CD4-positive, CD25-positive, alpha-beta regulatory T cell (primary cell): ENCODE measurements at regions not wholly inside any gene's neighbourhood (a gene's known extent, or its start where the extent isn't known, plus 50 kb on each side); places are given as distances from the start of the nearest gene placed in this dataset.
A peak's percentile ranks its signal among the peaks of the same experiment; 100 is the strongest.

Experiments
- ATAC-seq, 2 donors: fragments of 150-1000 bp; cut with Tn5 transposase; one replicate each; pipeline ENCODE4 v1.10.0; 2021; ENCODE audit warnings: low read depth in 2 of 2, moderate number of reproducible peaks in 2 of 2, moderate library complexity in 1 of 2
- DNase-seq, 3 donors: peaks; one replicate each; pipeline versions ENCODE4 v3.0.0 to v3.0.0-alpha.2; 2012 to 2022; ENCODE audit warnings: mixed read lengths in 1 of 3
- H3K27ac ChIP-seq: one replicate; pipeline ENCODE4 v1.7.0; 2013; ENCODE audit warnings: mild to moderate bottlenecking, low read length; ENCODE audit not compliant: insufficient read depth, poor library complexity, severe bottlenecking
- H3K27me3 ChIP-seq: one replicate; pipeline ENCODE4 v1.7.0; 2013; ENCODE audit warnings: low read length; ENCODE audit not compliant: control insufficient read depth, insufficient read depth
- H3K36me3 ChIP-seq: one replicate; pipeline ENCODE4 v1.7.0; 2013; ENCODE audit warnings: mild to moderate bottlenecking, low read length, moderate library complexity; ENCODE audit not compliant: control insufficient read depth, insufficient read depth
- H3K4me1 ChIP-seq: 2 replicates; pipeline ENCODE4 v1.7.0; 2013; ENCODE audit warnings: mild to moderate bottlenecking, low read length; ENCODE audit not compliant: insufficient read depth, control insufficient read depth, poor library complexity, severe bottlenecking
- H3K4me3 ChIP-seq: one replicate; pipeline ENCODE4 v1.7.0; 2013; ENCODE audit warnings: low read depth, mild to moderate bottlenecking, low read length, moderate library complexity
- H3K9me3 ChIP-seq, 2 experiments: 1 replicate in 1 of 2; 2 replicates in 1 of 2; pipeline ENCODE4 v1.7.0; 2013; ENCODE audit warnings: low read length in 2 of 2, mild to moderate bottlenecking in 1 of 2, moderate library complexity in 1 of 2; ENCODE audit not compliant: control insufficient read depth in 2 of 2
- H3K27ac Mint-ChIP-seq, 3 donors: one replicate each; pipeline ENCODE4 v1.8.0; 2020 to 2022; ENCODE audit warnings: mild to moderate bottlenecking in 3 of 3, mixed read lengths in 3 of 3, moderate library complexity in 2 of 3
- H3K27me3 Mint-ChIP-seq: one replicate; pipeline ENCODE4 v1.8.0; 2022; ENCODE audit warnings: mild to moderate bottlenecking, mixed read lengths
- H3K36me3 Mint-ChIP-seq: one replicate; pipeline ENCODE4 v1.8.0; 2020; ENCODE audit warnings: mixed read lengths
- H3K4me1 Mint-ChIP-seq, 4 donors: one replicate each; pipeline ENCODE4 v1.8.0; 2020 to 2022; ENCODE audit warnings: mixed read lengths in 4 of 4, mild to moderate bottlenecking in 1 of 4
- H3K4me3 Mint-ChIP-seq, 4 donors: one replicate each; pipeline ENCODE4 v1.8.0; 2020 to 2022; ENCODE audit warnings: mild to moderate bottlenecking in 4 of 4, mixed read lengths in 4 of 4, moderate library complexity in 3 of 4
- H3K9me3 Mint-ChIP-seq, 7 donors: one replicate each; pipeline ENCODE4 v1.8.0; 2020 to 2022; ENCODE audit warnings: mixed read lengths in 7 of 7, mild to moderate bottlenecking in 3 of 7, moderate library complexity in 2 of 7

DNA sequence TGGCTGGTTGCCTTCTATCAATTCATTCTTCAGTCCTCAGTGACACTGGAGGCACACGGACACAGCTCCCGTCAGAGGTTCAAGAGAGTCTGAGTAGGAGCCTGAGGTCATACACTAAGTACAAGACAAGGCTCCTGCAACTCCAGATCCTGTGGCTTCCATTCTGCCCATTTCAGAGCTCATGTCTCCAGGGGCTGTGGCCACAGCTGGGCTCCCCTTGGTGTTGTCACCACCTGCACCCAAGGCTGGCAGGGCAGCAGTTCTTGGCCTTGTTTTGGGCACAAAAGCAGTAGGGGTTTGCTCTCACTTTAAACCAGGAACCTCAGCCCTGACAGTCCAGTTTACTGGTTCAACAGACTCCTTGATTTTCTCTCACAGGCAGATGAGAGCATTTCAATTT, 189.6 kb downstream of the ICE1 start:
- Mint-ChIP-seq H3K4me3 (no peak overlapping the region), H3K27ac (no peak overlapping the region), H3K36me3 (no peaks in the 10 kb centered on the region), H3K4me1 (no peaks in the 10 kb centered on the region), H3K27me3 (peaks cover 5% of the 10 kb centered on the region), H3K9me3 (peaks cover 0 to 1% (median 0%) of the 10 kb centered on the region in 7 donors)
- no peaks in the 10 kb centered on the region for H3K27me3 ChIP-seq
- H3K36me3 ChIP-seq = no peaks in the 10 kb centered on the region
- DNase-seq (no peak), ATAC-seq (no peak)
- no peak overlapping the region for H3K4me3 ChIP-seq
- no peaks in the 10 kb centered on the region for H3K4me1 ChIP-seq
- no peaks in the 10 kb centered on the region for H3K9me3 ChIP-seq
- H3K27ac ChIP-seq = no peak overlapping the region

DNA sequence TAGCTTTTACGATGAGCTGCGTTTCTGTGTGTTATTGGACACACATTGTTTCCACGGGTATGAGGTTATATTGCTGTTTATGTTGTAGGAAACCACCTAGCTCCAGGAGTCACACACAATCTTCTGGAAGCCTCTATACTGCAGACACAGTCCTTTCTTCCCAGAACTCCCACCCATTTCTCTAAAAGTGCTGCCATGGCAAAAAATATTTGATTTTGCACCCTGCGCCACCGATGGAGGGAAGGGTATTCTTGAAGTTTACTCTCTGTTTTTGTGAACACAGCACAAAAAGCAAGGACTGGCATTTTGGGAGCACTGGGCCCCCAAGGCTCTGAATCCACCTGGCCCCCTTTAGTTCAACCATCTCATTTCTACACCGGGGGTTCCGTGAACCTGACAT, 187.5 kb downstream of the ICE1 start:
- Mint-ChIP-seq H3K36me3 (no peaks in the 10 kb centered on the region), H3K9me3 (peaks cover 0 to 1% (median 0%) of the 10 kb centered on the region in 7 donors), H3K27ac (no peak overlapping the region), H3K27me3 (no peaks in the 10 kb centered on the region), H3K4me1 (no peaks in the 10 kb centered on the region), H3K4me3 (no peak overlapping the region)
- Histone ChIP-seq H3K9me3 (no peaks in the 10 kb centered on the region), H3K27ac (no peak overlapping the region), H3K4me3 (no peak overlapping the region), H3K4me1 (no peaks in the 10 kb centered on the region), H3K27me3 (peaks cover 2% of the 10 kb centered on the region), H3K36me3 (no peaks in the 10 kb centered on the region)
- DNase-seq (no peak), ATAC-seq (no peak)

DNA sequence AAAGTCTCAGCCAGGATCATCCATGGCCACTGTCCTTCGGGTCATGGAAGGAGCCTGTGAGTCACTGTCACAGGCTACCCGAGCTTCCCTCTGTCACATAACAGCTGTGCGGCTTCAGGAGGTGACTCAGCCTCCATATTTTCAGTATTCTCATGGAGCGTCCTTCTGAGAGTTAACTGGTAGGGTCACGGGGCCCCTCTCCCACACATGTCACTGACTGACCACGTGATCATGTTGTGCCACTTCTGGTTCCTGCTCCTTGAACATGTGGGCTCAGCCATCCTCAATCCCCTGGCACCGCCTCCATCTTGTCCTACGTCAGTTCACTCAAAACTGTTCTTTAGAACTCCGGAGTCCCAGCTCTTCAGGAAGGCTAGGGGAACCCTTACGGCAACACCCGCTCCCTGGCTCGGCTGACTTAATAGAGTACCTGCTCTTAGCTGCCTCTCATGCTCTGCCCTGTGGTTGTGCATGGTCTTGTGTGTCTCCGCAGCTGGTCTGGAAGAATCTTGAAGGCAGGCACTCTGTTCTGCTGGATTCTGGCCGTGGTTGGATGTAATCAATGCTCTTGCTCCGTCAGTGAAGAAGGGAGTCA, 182.8 kb downstream of the ICE1 start:
- DNase-seq (no peak), ATAC-seq (no peak)
- Histone ChIP-seq H3K36me3 (no peaks in the 10 kb centered on the region), H3K4me3 (no peak overlapping the region), H3K9me3 (no peaks in the 10 kb centered on the region), H3K4me1 (no peaks in the 10 kb centered on the region), H3K27me3 (peaks cover 2% of the 10 kb centered on the region), H3K27ac (no peak overlapping the region)
- Mint-ChIP-seq H3K36me3 (no peaks in the 10 kb centered on the region), H3K27ac (no peak overlapping the region), H3K9me3 (no peaks in the 10 kb centered on the region), H3K27me3 (no peaks in the 10 kb centered on the region), H3K4me3 (no peak overlapping the region), H3K4me1 (no peaks in the 10 kb centered on the region)

DNA sequence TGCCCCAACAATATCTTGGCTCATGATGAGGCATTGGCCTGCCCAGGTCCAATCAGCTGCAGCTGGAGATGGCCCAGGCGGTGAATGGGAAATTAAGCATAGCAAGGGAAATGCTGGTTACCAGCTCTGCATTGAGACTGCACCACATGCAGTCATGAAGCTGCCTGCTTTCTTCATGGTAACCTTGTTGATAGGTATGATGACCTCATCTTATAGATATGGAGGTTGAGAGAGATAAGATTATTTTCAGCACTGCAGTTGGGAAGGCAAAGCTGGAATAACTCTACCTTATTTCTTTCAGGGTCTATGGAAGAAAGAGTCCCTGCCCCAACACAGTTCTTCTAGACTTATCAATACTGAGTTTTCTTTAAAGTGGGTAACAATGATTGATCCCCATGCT, 180.1 kb downstream of the ICE1 start:
- DNase-seq (no peak), ATAC-seq (no peak)
- H3K27me3 ChIP-seq = peaks cover 2% of the 10 kb centered on the region
- no peak overlapping the region for H3K4me3 ChIP-seq
- H3K36me3 Mint-ChIP-seq = no peaks in the 10 kb centered on the region
- H3K4me1 Mint-ChIP-seq = no peaks in the 10 kb centered on the region
- no peaks in the 10 kb centered on the region for H3K9me3 ChIP-seq
- H3K4me1 ChIP-seq = no peaks in the 10 kb centered on the region
- no peaks in the 10 kb centered on the region for H3K36me3 ChIP-seq
- H3K27me3 Mint-ChIP-seq = no peaks in the 10 kb centered on the region
- H3K9me3 Mint-ChIP-seq = peaks cover 0 to 2% (median 0%) of the 10 kb centered on the region in 7 donors
- no peak overlapping the region for H3K27ac ChIP-seq
- H3K27ac Mint-ChIP-seq = no peak overlapping the region
- H3K4me3 Mint-ChIP-seq = no peak overlapping the region

DNA sequence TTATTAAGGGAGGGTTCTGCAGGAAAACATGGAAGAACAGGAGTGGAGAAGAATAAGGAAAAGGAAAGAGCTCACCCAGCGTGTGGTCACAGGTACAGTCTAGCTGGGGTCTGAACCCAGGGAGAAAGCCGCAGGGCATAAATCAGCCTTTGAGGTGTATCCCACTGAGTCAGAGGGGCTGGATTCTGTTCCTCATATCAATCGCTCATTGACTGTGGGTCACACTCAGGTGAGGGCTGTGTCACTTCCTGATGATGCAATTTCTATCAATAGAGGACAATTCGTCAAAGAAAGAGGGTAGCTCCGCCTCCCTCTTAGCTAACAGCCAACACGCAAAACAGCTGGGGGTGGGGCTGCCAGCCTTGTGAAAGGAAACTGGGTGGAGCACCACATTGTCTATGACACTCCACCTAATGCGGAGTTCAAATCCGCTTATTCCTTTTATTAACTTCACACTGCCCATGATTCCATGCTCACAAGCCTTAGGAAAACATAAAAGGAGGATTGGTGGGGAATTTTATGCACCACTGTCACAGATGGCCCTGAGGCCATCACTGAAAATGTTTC, 176.2 kb downstream of the ICE1 start:
- peaks cover 4% of the 10 kb centered on the region for H3K27me3 Mint-ChIP-seq
- H3K9me3 ChIP-seq = no peaks in the 10 kb centered on the region
- H3K27ac ChIP-seq = no peak overlapping the region
- H3K4me3 ChIP-seq = no peak overlapping the region
- no peaks in the 10 kb centered on the region for H3K4me1 ChIP-seq
- no peaks in the 10 kb centered on the region for H3K36me3 ChIP-seq
- peaks cover 0 to 2% (median 0%) of the 10 kb centered on the region in 7 donors for H3K9me3 Mint-ChIP-seq
- DNase-seq (peak in 1 of 3 donors; percentile 2), ATAC-seq (no peak)
- no peaks in the 10 kb centered on the region for H3K4me1 Mint-ChIP-seq
- H3K27me3 ChIP-seq = no peaks in the 10 kb centered on the region
- no peak overlapping the region for H3K4me3 Mint-ChIP-seq
- H3K36me3 Mint-ChIP-seq = no peaks in the 10 kb centered on the region
- no peak overlapping the region for H3K27ac Mint-ChIP-seq

DNA sequence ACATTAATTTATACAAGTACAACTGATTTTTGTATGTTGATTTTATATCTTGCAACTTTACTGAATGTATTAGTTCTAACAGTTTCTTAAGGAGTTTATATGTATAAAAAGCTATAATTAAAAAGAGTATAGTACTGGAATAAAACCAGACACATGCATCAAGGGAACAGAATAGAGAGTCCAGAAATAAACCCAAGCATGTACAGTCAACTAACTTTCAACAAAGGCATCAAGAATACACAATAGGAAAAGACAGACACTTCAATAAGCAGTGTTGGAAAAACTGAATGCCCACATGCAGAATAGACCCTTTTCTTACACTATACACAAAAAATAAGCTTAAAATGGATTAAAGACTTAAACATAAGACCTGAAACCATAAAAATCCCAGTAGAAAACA, 170.9 kb downstream of the ICE1 start:
- Histone ChIP-seq H3K4me1 (no peaks in the 10 kb centered on the region), H3K4me3 (no peak overlapping the region), H3K27ac (no peak overlapping the region), H3K27me3 (no peaks in the 10 kb centered on the region), H3K9me3 (no peaks in the 10 kb centered on the region), H3K36me3 (no peaks in the 10 kb centered on the region)
- Mint-ChIP-seq H3K27ac (no peak overlapping the region), H3K27me3 (peaks cover 9% of the 10 kb centered on the region), H3K9me3 (peaks cover 0 to 2% (median 0%) of the 10 kb centered on the region in 7 donors), H3K36me3 (no peaks in the 10 kb centered on the region), H3K4me1 (no peaks in the 10 kb centered on the region), H3K4me3 (no peak overlapping the region)
- no peak for ATAC-seq
- DNase-seq = no peak

DNA sequence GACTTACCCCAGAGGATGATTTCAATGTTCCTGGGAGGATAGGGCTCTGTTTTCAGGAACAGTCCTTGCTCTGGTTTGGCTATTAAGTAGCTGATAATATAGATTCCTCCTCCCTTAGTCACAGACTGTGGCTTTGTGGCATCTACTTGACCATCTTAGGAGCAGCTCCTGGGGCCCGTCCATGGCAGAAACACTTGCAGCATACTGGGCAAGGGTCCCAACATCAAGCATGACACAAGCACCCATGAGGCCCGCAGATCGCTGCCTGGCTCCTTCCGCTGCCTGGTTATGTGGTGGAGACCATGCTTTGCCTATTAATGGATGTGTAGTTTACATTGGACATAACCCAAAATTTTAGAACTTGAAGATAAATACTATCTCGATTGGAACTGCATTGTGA, 170.1 kb downstream of the ICE1 start:
- Mint-ChIP-seq H3K27me3 (peaks cover 12% of the 10 kb centered on the region), H3K36me3 (no peaks in the 10 kb centered on the region), H3K27ac (no peak overlapping the region), H3K4me3 (no peak overlapping the region), H3K9me3 (no peaks in the 10 kb centered on the region), H3K4me1 (no peaks in the 10 kb centered on the region)
- Histone ChIP-seq H3K36me3 (no peaks in the 10 kb centered on the region), H3K9me3 (no peaks in the 10 kb centered on the region), H3K27ac (no peak overlapping the region), H3K27me3 (no peaks in the 10 kb centered on the region), H3K4me3 (no peak overlapping the region), H3K4me1 (no peaks in the 10 kb centered on the region)
- no peak for DNase-seq
- no peak for ATAC-seq

DNA sequence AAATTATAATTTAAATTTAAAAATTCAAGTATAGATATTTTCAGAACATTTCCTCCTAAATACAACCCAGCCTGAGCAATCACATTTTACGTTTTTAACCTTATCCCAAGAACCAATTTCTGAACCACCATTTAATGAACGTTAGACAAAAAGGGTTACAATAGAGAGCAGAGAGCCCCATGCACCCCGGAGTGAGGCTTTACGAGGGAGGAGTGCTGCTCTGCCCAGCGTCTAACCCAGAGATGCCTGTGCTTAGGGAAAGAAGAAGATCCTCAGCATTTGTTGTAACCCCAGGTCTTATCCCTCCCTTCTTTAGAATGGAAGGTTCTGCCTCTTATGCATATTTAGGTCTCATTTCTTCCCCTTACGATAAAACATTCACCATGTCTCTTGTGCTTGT, 169.1 kb downstream of the ICE1 start:
- H3K4me1 Mint-ChIP-seq = no peaks in the 10 kb centered on the region
- no peaks in the 10 kb centered on the region for H3K36me3 Mint-ChIP-seq
- H3K9me3 ChIP-seq = no peaks in the 10 kb centered on the region
- no peak overlapping the region for H3K4me3 ChIP-seq
- H3K27ac Mint-ChIP-seq = no peak overlapping the region
- no peaks in the 10 kb centered on the region for H3K27me3 ChIP-seq
- DNase-seq (no peak), ATAC-seq (no peak)
- H3K36me3 ChIP-seq = no peaks in the 10 kb centered on the region
- H3K27ac ChIP-seq = no peak overlapping the region
- H3K9me3 Mint-ChIP-seq = peaks cover 0 to 3% (median 0%) of the 10 kb centered on the region in 7 donors
- no peak overlapping the region for H3K4me3 Mint-ChIP-seq
- no peaks in the 10 kb centered on the region for H3K4me1 ChIP-seq
- peaks cover 12% of the 10 kb centered on the region for H3K27me3 Mint-ChIP-seq
